ENCODE measurements at regions not wholly inside any gene's neighbourhood (a gene's known extent, or its start where the extent isn't known, plus 50 kb on each side); places are given as distances from the start of the nearest gene placed in this dataset.

GRCh38 chr18:10244341-10244740, 210.1 kb upstream of the APCDD1 start:
- H3K4me1 ChIP-seq (ENCODE audit: insufficient read depth) = peaks cover 22% of the 10 kb centered on the region
- DNase-seq (ENCODE audit: low spot score) = no peak
- no peak overlapping the region for H3K4me2 ChIP-seq
- WGBS (ENCODE audit: low lambda C conversion rate, missing lambda C conversion rate) = 61% methylated on average over 8 of the region's 8 CpGs
- no peaks in the 10 kb centered on the region for H3K9me3 ChIP-seq (ENCODE audit: low read depth)
- no peaks in the 10 kb centered on the region for H3K36me3 ChIP-seq (replicated peaks; ENCODE audit: insufficient read depth, low read depth)
- no peaks in the 10 kb centered on the region for H3K27me3 ChIP-seq
- no peak for TF ChIP-seq EZH2phosphoT487 (IDR thresholded peaks at IDR 0.05; ENCODE audit: low read depth, severe bottlenecking, unreplicated experiment)
- TF ChIP-seq EZH2 (IDR thresholded peaks at IDR 0.05; ENCODE audit: borderline replicate concordance) = no peak
- no peak for TF ChIP-seq CTCF (IDR thresholded peaks at IDR 0.05; ENCODE audit: poor library complexity)
- no peaks in the 10 kb centered on the region for H4K20me1 ChIP-seq (ENCODE audit: insufficient read depth, poor library complexity, severe bottlenecking)
- H2AFZ ChIP-seq = no peak overlapping the region
- H3K9me2 ChIP-seq (replicated peaks; ENCODE audit: insufficient read depth) = no peaks in the 10 kb centered on the region
- no peak overlapping the region for H3K27ac ChIP-seq
- no peaks in the 10 kb centered on the region for H3K79me2 ChIP-seq
- H3K4me3 ChIP-seq = no peak overlapping the region

- H3K36me3 ChIP-seq (replicated peaks; ENCODE audit: insufficient read depth, low read depth) = no peaks in the 10 kb centered on the region
- no peaks in the 10 kb centered on the region for H3K27me3 ChIP-seq
- peaks cover 18% of the 10 kb centered on the region for H3K4me1 ChIP-seq (ENCODE audit: insufficient read depth)
- no peaks in the 10 kb centered on the region for H3K9me3 ChIP-seq (ENCODE audit: low read depth)
- TF ChIP-seq EZH2 (IDR thresholded peaks at IDR 0.05; ENCODE audit: borderline replicate concordance) = no peak
- TF ChIP-seq CTCF (IDR thresholded peaks at IDR 0.05; ENCODE audit: poor library complexity) = no peak
- no peak for TF ChIP-seq EZH2phosphoT487 (IDR thresholded peaks at IDR 0.05; ENCODE audit: low read depth, severe bottlenecking, unreplicated experiment)
- H3K79me2 ChIP-seq = no peaks in the 10 kb centered on the region
- no peaks in the 10 kb centered on the region for H3K9me2 ChIP-seq (replicated peaks; ENCODE audit: insufficient read depth)
- H2AFZ ChIP-seq = no peak overlapping the region
- no peak overlapping the region for H3K27ac ChIP-seq
- H3K4me3 ChIP-seq = no peak overlapping the region
- no peak for DNase-seq (ENCODE audit: low spot score)
- WGBS (ENCODE audit: low lambda C conversion rate, missing lambda C conversion rate) = 85% methylated on average over 11 of the region's 11 CpGs
- no peaks in the 10 kb centered on the region for H4K20me1 ChIP-seq (ENCODE audit: insufficient read depth, poor library complexity, severe bottlenecking)
- no peak overlapping the region for H3K4me2 ChIP-seq
Observed at GRCh38 chr18:10245031-10245845, 209.2 kb upstream of the APCDD1 start.

GRCh38 chr18:10245846-10246175, 208.6 kb upstream of the APCDD1 start:
- no peak for DNase-seq (ENCODE audit: low spot score)
- Histone ChIP-seq H3K4me3 (no peak overlapping the region), H3K79me2 (no peaks in the 10 kb centered on the region), H2AFZ (no peak overlapping the region), H4K20me1 (ENCODE audit: insufficient read depth, poor library complexity, severe bottlenecking) (no peaks in the 10 kb centered on the region), H3K4me2 (no peak overlapping the region), H3K36me3 (replicated peaks; ENCODE audit: insufficient read depth, low read depth) (no peaks in the 10 kb centered on the region), H3K9me2 (replicated peaks; ENCODE audit: insufficient read depth) (no peaks in the 10 kb centered on the region), H3K9me3 (ENCODE audit: low read depth) (no peaks in the 10 kb centered on the region), H3K27me3 (no peaks in the 10 kb centered on the region), H3K27ac (no peak overlapping the region), H3K4me1 (ENCODE audit: insufficient read depth) (peaks cover 18% of the 10 kb centered on the region)
- TF ChIP-seq EZH2 (IDR thresholded peaks at IDR 0.05; ENCODE audit: borderline replicate concordance) = no peak
- no peak for TF ChIP-seq CTCF (IDR thresholded peaks at IDR 0.05; ENCODE audit: poor library complexity)
- no peak for TF ChIP-seq EZH2phosphoT487 (IDR thresholded peaks at IDR 0.05; ENCODE audit: low read depth, severe bottlenecking, unreplicated experiment)
- 82% methylated on average over 6 of the region's 6 CpGs for WGBS (ENCODE audit: low lambda C conversion rate, missing lambda C conversion rate)

Measured in hepatocyte (in vitro differentiated cells).